K562 (cell line): ENCODE measurements at regions not wholly inside any gene's neighbourhood (a gene's known extent, or its start where the extent isn't known, plus 50 kb on each side); places are given as distances from the start of the nearest gene placed in this dataset.

Experiments
- ATAC-seq: fragments of 200-7000 bp; cut with Tn5 transposase; 3 replicates; pipeline ENCODE4 v1.9.1; 2020; ENCODE audit warnings: moderate library complexity
- BruUV-seq: library from RNA; stranded (reverse); fragments of 400-500 nt; replicated peaks from 2 replicates; lab custom pipeline; 2021; lab: Mats Ljungman, UMichigan
- CTCF ChIA-PET: fragments of 300-600 bp; formaldehyde crosslinking; extraction: SDS; loops from one replicate; lab custom pipeline; 2021; ENCODE audit warnings: low intra/inter-chr PET ratio; lab: Yijun Ruan, JAX
- POLR2A ChIA-PET: fragments of 300-600, 350-650 bp; sonication (Branson Sonifier 250); formaldehyde crosslinking; extraction: SDS; loops from one replicate; lab custom pipeline; 2021; ENCODE audit warnings: antibody characterized with exemption, inconsistent platforms; lab: Yijun Ruan, JAX
- DNase-seq, 4 experiments: peaks; one replicate each; pipeline versions ENCODE4 v3.0.0 to v3.0.0-alpha.2; 2011 to 2018; ENCODE audit warnings: low spot score in 3 of 4, mixed read lengths in 3 of 4; ENCODE audit errors: extremely low read depth in 1 of 4
- FAIRE-seq: peaks from 2 replicates; lab custom pipeline; 2011; peaks lifted over from hg19 to GRCh38; lab: Jason Lieb, UNC
- H2AFZ ChIP-seq: 2 replicates; pipeline ENCODE4 v1.6.0; 2011; ENCODE audit warnings: low read depth, low read length, control low read depth, inconsistent platforms
- H3K27ac ChIP-seq: fragments of 200-600 bp; 3 replicates; pipeline ENCODE4 v1.8.0; 2011; ENCODE audit warnings: low read depth, mild to moderate bottlenecking, control low read depth, inconsistent platforms, low read length, moderate library complexity, mixed read lengths; ENCODE audit errors: extremely low read depth
- H3K27me3 ChIP-seq, 2 experiments: fragments of 300-600 bp in 1 of 2; 2 replicates in 1 of 2; 3 replicates in 1 of 2; pipeline versions ENCODE4 v1.6.0 to v1.8.0; 2011; ENCODE audit warnings: inconsistent platforms in 2 of 2, low read length in 2 of 2, mild to moderate bottlenecking in 1 of 2, mixed read lengths in 1 of 2, moderate library complexity in 1 of 2; ENCODE audit not compliant: control insufficient read depth in 2 of 2, insufficient read depth in 2 of 2
- H3K36me3 ChIP-seq: fragments of 300-600 bp; 3 replicates; pipeline ENCODE4 v1.8.0; 2011; ENCODE audit warnings: mild to moderate bottlenecking, low read length, inconsistent platforms; ENCODE audit not compliant: control insufficient read depth, insufficient read depth
- H3K4me1 ChIP-seq, 2 experiments: fragments of 200-600 bp in 1 of 2; replicated peaks in 1 of 2; 2 replicates in 1 of 2; 3 replicates in 1 of 2; pipeline versions ENCODE4 v1.5.1 to v1.8.0; 2011; ENCODE audit warnings: inconsistent platforms in 2 of 2, low read length in 2 of 2, mild to moderate bottlenecking in 1 of 2, mixed read lengths in 1 of 2, moderate library complexity in 1 of 2; ENCODE audit not compliant: control insufficient read depth in 2 of 2, insufficient read depth in 2 of 2
- H3K4me2 ChIP-seq: 2 replicates; pipeline ENCODE4 v1.6.1; 2011; ENCODE audit warnings: low read length, control low read depth, inconsistent platforms, mixed read lengths; ENCODE audit not compliant: insufficient read depth
- H3K4me3 ChIP-seq: fragments of 200-600 bp; sonication (generic), shearing (Covaris generic); 2 replicates; pipeline ENCODE4 v1.5.1; 2016; ENCODE audit warnings: control low read depth, inconsistent platforms
- H3K79me2 ChIP-seq: fragments of 200-600 bp; 3 replicates; pipeline ENCODE4 v1.8.0; 2011; ENCODE audit warnings: low read length, inconsistent platforms; ENCODE audit not compliant: control insufficient read depth, insufficient read depth
- H3K9ac ChIP-seq, 2 experiments: 2 replicates each; pipeline versions ENCODE4 v1.6.0 to v1.6.1; 2011; ENCODE audit warnings: low read depth in 2 of 2, low read length in 2 of 2, control low read depth in 1 of 2, inconsistent platforms in 1 of 2, mild to moderate bottlenecking in 1 of 2, mixed read lengths in 1 of 2; ENCODE audit not compliant: insufficient read depth in 1 of 2
- H3K9me1 ChIP-seq: one replicate; pipeline ENCODE4 v1.6.0; 2011; ENCODE audit warnings: inconsistent platforms, mild to moderate bottlenecking, low read length, moderate library complexity; ENCODE audit not compliant: control insufficient read depth, insufficient read depth
- H3K9me3 ChIP-seq: replicated peaks from 2 replicates; pipeline ENCODE4 v1.5.1; 2011; ENCODE audit warnings: low read depth, low read length, inconsistent platforms; ENCODE audit not compliant: control insufficient read depth, insufficient read depth
- H4K20me1 ChIP-seq: replicated peaks from 2 replicates; pipeline ENCODE4 v1.6.1; 2011; ENCODE audit warnings: low read length, inconsistent platforms, mixed read lengths; ENCODE audit not compliant: control insufficient read depth, insufficient read depth
- AFF4 ChIP-seq: sonication (generic); formaldehyde crosslinking; IDR thresholded peaks from 2 replicates; pipeline ENCODE4 v1.8.0; 2023; ENCODE audit warnings: mild to moderate bottlenecking, missing genetic modification reagents
- CREB1 ChIP-seq, 2 experiments: sonication (generic) in 1 of 2; formaldehyde crosslinking in 1 of 2; IDR thresholded peaks; 2 replicates each; pipeline versions ENCODE4 v1.6.1 to v1.8.0; 2012 to 2022; ENCODE audit warnings: inconsistent platforms in 1 of 2, mild to moderate bottlenecking in 1 of 2, missing genetic modification reagents in 1 of 2, moderate library complexity in 1 of 2
- CUX1 ChIP-seq: fragments of 200-800 bp; sonication (Bioruptor generic); IDR thresholded peaks from 2 replicates; pipeline ENCODE4 v1.6.1; 2016; ENCODE audit warnings: missing genetic modification characterization, missing compliant biosample characterization
- GTF2B ChIP-seq: IDR thresholded peaks from 2 replicates; pipeline ENCODE4 v1.6.1; 2011; ENCODE audit not compliant: insufficient read length; ENCODE audit errors: extremely low read depth
- HMBOX1 ChIP-seq: sonication (generic); IDR thresholded peaks from 2 replicates; pipeline ENCODE4 v1.6.1; 2016
- KLF13 ChIP-seq: fragments of 450-650 bp; IDR thresholded peaks from 2 replicates; pipeline ENCODE4 v1.6.1; 2016; ENCODE audit warnings: missing genetic modification characterization, low read depth, mild to moderate bottlenecking, missing compliant biosample characterization, moderate library complexity, borderline replicate concordance
- POLR2AphosphoS2 ChIP-seq: IDR thresholded peaks from 2 replicates; pipeline ENCODE4 v1.6.1; 2012; ENCODE audit warnings: low read length, improper control_type of control experiment
- U2AF2 ChIP-seq: fragments of 200-400 bp; formaldehyde crosslinking; optimal IDR thresholded peaks from 2 replicates; pipeline ENCODE3; 2017; ENCODE audit warnings: low read depth, mild to moderate bottlenecking, low read length
- ZBTB43 ChIP-seq: sonication (generic); formaldehyde crosslinking; IDR thresholded peaks from 2 replicates; pipeline ENCODE4 v1.8.0; 2023; ENCODE audit warnings: mild to moderate bottlenecking, missing genetic modification reagents
- WGBS: fragments of 100-300 bp; shearing (Covaris generic); methylation state at CpG from one replicate; pipeline ENCODE4 v1.1.6; 2016; ENCODE audit warnings: low coverage, mixed read lengths; ENCODE audit not compliant: insufficient coverage; ENCODE audit errors: missing lambda C conversion rate; 5-methylcytosine and 5-hydroxymethylcytosine counted together
- in situ Hi-C: fragments of 300-500 bp; cut with MboI; formaldehyde crosslinking; loops from 4 replicates; pipeline ENCODE4 v1.15.0; 2018; ENCODE audit warnings: inconsistent platforms, mixed read lengths
- intact Hi-C: fragments of 100-400 bp; cut with micrococcal nuclease; formaldehyde crosslinking; loops from 2 replicates; pipeline ENCODE4 v1.14.2; 2022

GRCh38 chr4:8771666-8772065, 100.0 kb downstream of the HMX1 start:
- Histone ChIP-seq H3K79me2 (no peaks in the 10 kb centered on the region), H3K9me1 (no peaks in the 10 kb centered on the region), H3K9ac (no peak overlapping the region), H2AFZ (no peak overlapping the region), H3K9me3 (no peaks in the 10 kb centered on the region), H3K36me3 (no peaks in the 10 kb centered on the region), H4K20me1 (peaks cover 5% of the 10 kb centered on the region; the same call in 1 of the 2 replicates), H3K27ac (no peak overlapping the region), H3K27me3 (peaks cover 4 to 37% of the 10 kb centered on the region in 2 experiments; a peak in 3 of 5 replicates), H3K4me1 (no peaks in the 10 kb centered on the region), H3K4me3 (no peak overlapping the region), H3K4me2 (no peak overlapping the region)
- no peak for FAIRE-seq
- CTCF ChIA-PET: no interaction called here
- 2% methylated on average over 10 of the region's 10 CpGs for WGBS
- in situ Hi-C loops (no loop called here), intact Hi-C loops (no loop called here)
- POLR2A ChIA-PET: no interaction called here
- no peak for ATAC-seq
- BruUV-seq: no TSS peak
- DNase-seq: no peak
- TF ChIP-seq CREB1 (IDR thresholded peaks at IDR 0.05) (no peak), CREB1 (CRISPR knock-in tag; IDR thresholded peaks at IDR 0.05) (no peak), KLF13 (no peak), HMBOX1 (no peak), U2AF2 (no peak), CUX1 (CRISPR knock-in tag) (no peak), AFF4 (CRISPR knock-in tag) (no peak), ZBTB43 (CRISPR knock-in tag) (no peak), GTF2B (no peak), POLR2AphosphoS2 (no peak)
